HepG2 (cell line): ENCODE measurements at regions not wholly inside any gene's neighbourhood (a gene's known extent, or its start where the extent isn't known, plus 50 kb on each side); places are given as distances from the start of the nearest gene placed in this dataset.

Source experiments
- ATAC-seq: fragments of 200-7000 bp; cut with Tn5 transposase; 3 replicates; pipeline ENCODE4 v1.9.1; 2020; ENCODE audit warnings: mild to moderate bottlenecking, moderate library complexity
- BruUV-seq: library from RNA; stranded (reverse); fragments of 400-500 nt; replicated peaks from 2 replicates; lab custom pipeline; 2021; lab: Mats Ljungman, UMichigan
- CTCF ChIA-PET: fragments of 300-600 bp; formaldehyde crosslinking; extraction: SDS; loops from one replicate; lab custom pipeline; 2021; ENCODE audit warnings: low total read pairs, inconsistent platforms, low intra/inter-chr PET ratio; lab: Yijun Ruan, JAX
- POLR2A ChIA-PET: fragments of 350-600 bp; sonication (Branson Sonifier 250); formaldehyde crosslinking; loops from one replicate; lab custom pipeline; 2020; ENCODE audit warnings: antibody characterized with exemption, inconsistent platforms; lab: Yijun Ruan, JAX
- DNase-seq: peaks from one replicate; pipeline ENCODE4 v3.0.0-alpha.2; 2015; ENCODE audit warnings: low spot score
- FAIRE-seq: peaks from 3 replicates; lab custom pipeline; 2011; peaks lifted over from hg19 to GRCh38; lab: Jason Lieb, UNC
- H2AFZ ChIP-seq: one replicate; pipeline ENCODE4 v1.6.1; 2011; ENCODE audit warnings: low read length, inconsistent platforms
- H3K27ac ChIP-seq: fragments of 300-600 bp; 3 replicates; pipeline ENCODE4 v1.8.0; 2011; ENCODE audit warnings: mixed run types, mild to moderate bottlenecking, mixed read lengths, low read length, inconsistent platforms; ENCODE audit not compliant: insufficient read depth; ENCODE audit errors: extremely low read length
- H3K27me3 ChIP-seq, 2 experiments: fragments of 200-600 bp in 1 of 2; 2 replicates in 1 of 2; 3 replicates in 1 of 2; pipeline versions ENCODE4 v1.6.0 to v1.8.0; 2011; ENCODE audit warnings: low read length in 2 of 2, mild to moderate bottlenecking in 2 of 2, moderate library complexity in 2 of 2, inconsistent platforms in 1 of 2; ENCODE audit not compliant: insufficient read depth in 2 of 2, control insufficient read depth in 1 of 2
- H3K36me3 ChIP-seq, 2 experiments: fragments of 200-600 bp in 1 of 2; replicated peaks in 1 of 2; 2 replicates in 1 of 2; 3 replicates in 1 of 2; pipeline versions ENCODE4 v1.5.1 to v1.8.0; 2011; ENCODE audit warnings: low read length in 2 of 2, inconsistent platforms in 1 of 2; ENCODE audit not compliant: insufficient read depth in 2 of 2, control insufficient read depth in 1 of 2
- H3K4me1 ChIP-seq: 2 replicates; pipeline ENCODE4 v1.5.1; 2012; ENCODE audit warnings: low read length, inconsistent platforms; ENCODE audit not compliant: insufficient read depth
- H3K4me2 ChIP-seq: 2 replicates; pipeline ENCODE4 v1.6.0; 2011; ENCODE audit warnings: low read depth, low read length, inconsistent platforms
- H3K4me3 ChIP-seq, 3 experiments: fragments of 200-600 bp in 1 of 3; sonication (generic), shearing (Covaris generic) in 1 of 3; replicated peaks in 1 of 3; 2 replicates each; pipeline ENCODE4 v1.5.1; 2011 to 2016; ENCODE audit warnings: low read length in 3 of 3, inconsistent platforms in 2 of 3, low read depth in 2 of 3, mild to moderate bottlenecking in 2 of 3, control low read depth in 1 of 3, mixed read lengths in 1 of 3; ENCODE audit not compliant: insufficient read depth in 1 of 3
- H3K79me2 ChIP-seq: one replicate; pipeline ENCODE4 v1.6.1; 2011; ENCODE audit warnings: low read length, inconsistent platforms; ENCODE audit not compliant: insufficient read depth
- H3K9ac ChIP-seq: 2 replicates; pipeline ENCODE4 v1.6.0; 2011; ENCODE audit warnings: mild to moderate bottlenecking, low read depth, low read length, inconsistent platforms; ENCODE audit not compliant: insufficient read depth
- H3K9me3 ChIP-seq: 2 replicates; pipeline ENCODE4 v1.5.1; 2012; ENCODE audit warnings: mild to moderate bottlenecking, low read length
- H4K20me1 ChIP-seq: 2 replicates; pipeline ENCODE4 v1.6.0; 2011; ENCODE audit warnings: inconsistent platforms, mild to moderate bottlenecking, low read length, moderate library complexity; ENCODE audit not compliant: insufficient read depth
- CREM ChIP-seq, 2 experiments: sonication (generic) in 1 of 2; formaldehyde crosslinking in 1 of 2; IDR thresholded peaks; 2 replicates each; pipeline versions ENCODE4 v1.4.0 to v1.6.1; 2016 to 2020; ENCODE audit warnings: antibody characterized with exemption in 1 of 2, mild to moderate bottlenecking in 1 of 2, missing genetic modification reagents in 1 of 2
- PHF20 ChIP-seq: sonication (generic); formaldehyde crosslinking; IDR thresholded peaks from 2 replicates; pipeline ENCODE4 v1.5.0; 2020; ENCODE audit warnings: mild to moderate bottlenecking, missing genetic modification reagents
- REXO4 ChIP-seq: sonication (generic); formaldehyde crosslinking; IDR thresholded peaks from 2 replicates; pipeline ENCODE4 v1.8.0; 2022; ENCODE audit warnings: missing genetic modification reagents, mild to moderate bottlenecking, borderline replicate concordance
- RFX3 ChIP-seq: IDR thresholded peaks from 2 replicates; pipeline ENCODE4 v1.6.1; 2016; ENCODE audit warnings: missing biosample characterization, missing genetic modification reagents
- TBP ChIP-seq: sonication (generic); formaldehyde crosslinking; IDR thresholded peaks from 2 replicates; pipeline ENCODE4 v1.5.0; 2020; ENCODE audit warnings: missing genetic modification reagents
- ZNF652 ChIP-seq: IDR thresholded peaks from 2 replicates; pipeline ENCODE4 v1.6.1; 2016; ENCODE audit warnings: low read depth, borderline replicate concordance
- ZNF782 ChIP-seq: sonication (generic); formaldehyde crosslinking; IDR thresholded peaks from 2 replicates; pipeline ENCODE4 v1.4.0; 2020; ENCODE audit warnings: missing genetic modification reagents, mild to moderate bottlenecking, borderline replicate concordance
- ZSCAN21 ChIP-seq: sonication (generic); formaldehyde crosslinking; IDR thresholded peaks from 2 replicates; pipeline ENCODE4 v1.8.0; 2022; ENCODE audit warnings: mild to moderate bottlenecking, missing genetic modification reagents, moderate library complexity, borderline replicate concordance
- WGBS: methylation state at CpG from one replicate; pipeline ENCODE4 v1.1.6; 2017; ENCODE audit warnings: low lambda C conversion rate; 5-methylcytosine and 5-hydroxymethylcytosine counted together
- in situ Hi-C: cut with HindIII; loops from 2 replicates; pipeline ENCODE4 v1.10.0; 2017; ENCODE audit warnings: low pct_unique_long_range_greater_than_20kb; ENCODE audit not compliant: extremely low pct_ligation_motif_present
- intact Hi-C: fragments of 100-400 bp; cut with micrococcal nuclease; formaldehyde crosslinking; loops from one replicate; pipeline ENCODE4 v1.10.0; 2022; ENCODE audit not compliant: unreplicated experiment
- TF ChIP-seq, protein P1 (sequence below): sonication (generic); formaldehyde crosslinking; IDR thresholded peaks from 2 replicates; pipeline ENCODE4 v1.4.0; 2020; ENCODE audit warnings: missing genetic modification reagents, mild to moderate bottlenecking, borderline replicate concordance
- TF ChIP-seq, protein P2 (sequence below): sonication (generic); formaldehyde crosslinking; conservative IDR thresholded peaks from 2 replicates; pipeline ENCODE4 v1.4.0; 2020; ENCODE audit warnings: missing genetic modification reagents
- TF ChIP-seq, protein P3 (sequence below): sonication (generic); formaldehyde crosslinking; IDR thresholded peaks from 2 replicates; pipeline ENCODE4 v1.8.0; 2022; ENCODE audit warnings: mild to moderate bottlenecking, missing genetic modification reagents, borderline replicate concordance

DNA sequence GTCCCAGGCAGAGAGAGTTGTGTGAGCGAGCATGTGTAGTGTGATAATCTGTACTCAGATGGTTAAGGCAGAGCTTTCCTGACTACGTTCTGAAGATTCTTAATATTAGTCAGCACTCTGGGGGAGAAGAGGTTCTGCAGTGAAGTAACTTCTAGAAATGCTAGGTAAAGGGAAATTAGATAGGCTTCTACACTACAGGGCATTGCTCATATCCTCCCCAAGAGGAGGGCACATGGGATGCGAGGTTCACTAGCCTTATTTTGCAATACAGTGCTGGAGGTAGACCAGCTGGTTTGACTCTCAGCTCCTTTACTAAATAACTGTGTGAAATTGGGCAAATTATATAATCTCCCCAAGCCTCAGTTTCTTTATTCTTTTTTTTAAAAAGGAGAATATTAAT is 300.3 kb upstream of the PDZRN3 start:
- BruUV-seq: no TSS peak
- TF ChIP-seq PHF20 (CRISPR knock-in tag): no peak
- TF ChIP-seq CREM (IDR thresholded peaks at IDR 0.05): no peak
- no peak for TF ChIP-seq CREM (CRISPR knock-in tag; IDR thresholded peaks at IDR 0.05)
- TF ChIP-seq TBP (CRISPR knock-in tag): no peak
- FAIRE-seq: no peak
- no peak overlapping the region for H3K9ac ChIP-seq
- no peak for ATAC-seq
- H3K4me3 ChIP-seq: no peak overlapping the region
- in situ Hi-C loops (no loop called here), intact Hi-C loops (no loop called here)
- no peaks in the 10 kb centered on the region for H3K27me3 ChIP-seq
- ChIA-PET POLR2A (no interaction called here), CTCF (no interaction called here)
- H3K27ac ChIP-seq: no peak overlapping the region
- no peaks in the 10 kb centered on the region for H4K20me1 ChIP-seq
- H3K4me2 ChIP-seq: no peak overlapping the region
- H3K4me1 ChIP-seq: no peaks in the 10 kb centered on the region
- H2AFZ ChIP-seq: no peak overlapping the region
- H3K9me3 ChIP-seq: no peaks in the 10 kb centered on the region
- H3K79me2 ChIP-seq: no peaks in the 10 kb centered on the region
- no peaks in the 10 kb centered on the region for H3K36me3 ChIP-seq
- DNase-seq: no peak
- WGBS: 2% methylated on average over 3 of the region's 3 CpGs

DNA sequence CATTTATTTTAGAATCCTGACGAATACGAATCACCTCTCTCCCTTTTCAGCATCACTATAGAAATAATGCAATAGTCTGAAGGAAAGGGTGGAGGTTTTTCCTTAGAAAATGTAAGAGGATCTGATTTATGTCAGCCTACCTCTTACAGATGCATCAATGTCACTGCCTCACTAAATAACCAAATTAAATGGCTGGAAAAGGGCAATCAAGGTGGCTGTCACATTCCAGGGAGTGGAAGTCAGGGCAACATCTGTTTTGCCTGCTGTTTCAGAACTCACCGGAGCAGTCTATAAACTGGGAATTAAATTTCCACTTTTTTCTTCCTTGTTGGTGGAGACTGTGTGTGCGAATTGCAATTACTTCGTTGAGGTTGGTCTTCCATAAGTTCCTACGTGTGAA is 299.3 kb upstream of the PDZRN3 start:
- Histone ChIP-seq H3K4me2 (no peak overlapping the region), H3K27me3 (no peaks in the 10 kb centered on the region), H3K79me2 (no peaks in the 10 kb centered on the region), H3K9ac (no peak overlapping the region), H2AFZ (no peak overlapping the region), H4K20me1 (no peaks in the 10 kb centered on the region), H3K9me3 (no peaks in the 10 kb centered on the region), H3K36me3 (no peaks in the 10 kb centered on the region), H3K4me1 (no peaks in the 10 kb centered on the region), H3K27ac (no peak overlapping the region), H3K4me3 (no peak overlapping the region)
- POLR2A ChIA-PET: no interaction called here
- no TSS peak for BruUV-seq
- CTCF ChIA-PET: no interaction called here
- FAIRE-seq (no peak), DNase-seq (no peak), ATAC-seq (no peak)
- intact Hi-C loops (no loop called here), in situ Hi-C loops (no loop called here)
- WGBS: 7% methylated on average over 6 of the region's 6 CpGs
- TF ChIP-seq ZNF652 (no peak), REXO4 (CRISPR knock-in tag) (no peak), RFX3 (CRISPR knock-in tag) (no peak), ZNF782 (CRISPR knock-in tag) (no peak), ZSCAN21 (no peak)
- TF ChIP-seq, protein P1, sequence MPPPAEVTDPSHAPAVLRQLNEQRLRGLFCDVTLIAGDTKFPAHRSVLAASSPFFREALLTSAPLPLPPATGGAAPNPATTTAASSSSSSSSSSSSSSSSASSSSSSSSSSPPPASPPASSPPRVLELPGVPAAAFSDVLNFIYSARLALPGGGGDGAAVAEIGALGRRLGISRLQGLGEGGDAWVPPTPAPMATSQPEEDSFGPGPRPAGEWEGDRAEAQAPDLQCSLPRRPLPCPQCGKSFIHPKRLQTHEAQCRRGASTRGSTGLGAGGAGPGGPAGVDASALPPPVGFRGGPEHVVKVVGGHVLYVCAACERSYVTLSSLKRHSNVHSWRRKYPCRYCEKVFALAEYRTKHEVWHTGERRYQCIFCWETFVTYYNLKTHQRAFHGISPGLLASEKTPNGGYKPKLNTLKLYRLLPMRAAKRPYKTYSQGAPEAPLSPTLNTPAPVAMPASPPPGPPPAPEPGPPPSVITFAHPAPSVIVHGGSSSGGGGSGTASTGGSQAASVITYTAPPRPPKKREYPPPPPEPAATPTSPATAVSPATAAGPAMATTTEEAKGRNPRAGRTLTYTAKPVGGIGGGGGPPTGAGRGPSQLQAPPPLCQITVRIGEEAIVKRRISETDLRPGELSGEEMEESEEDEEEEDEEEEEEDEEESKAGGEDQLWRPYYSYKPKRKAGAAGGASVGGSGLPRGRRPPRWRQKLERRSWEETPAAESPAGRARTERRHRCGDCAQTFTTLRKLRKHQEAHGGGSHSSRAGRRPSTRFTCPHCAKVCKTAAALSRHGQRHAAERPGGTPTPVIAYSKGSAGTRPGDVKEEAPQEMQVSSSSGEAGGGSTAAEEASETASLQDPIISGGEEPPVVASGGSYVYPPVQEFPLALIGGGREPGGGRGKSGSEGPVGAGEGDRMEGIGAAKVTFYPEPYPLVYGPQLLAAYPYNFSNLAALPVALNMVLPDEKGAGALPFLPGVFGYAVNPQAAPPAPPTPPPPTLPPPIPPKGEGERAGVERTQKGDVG: no peak
- TF ChIP-seq, protein P2, sequence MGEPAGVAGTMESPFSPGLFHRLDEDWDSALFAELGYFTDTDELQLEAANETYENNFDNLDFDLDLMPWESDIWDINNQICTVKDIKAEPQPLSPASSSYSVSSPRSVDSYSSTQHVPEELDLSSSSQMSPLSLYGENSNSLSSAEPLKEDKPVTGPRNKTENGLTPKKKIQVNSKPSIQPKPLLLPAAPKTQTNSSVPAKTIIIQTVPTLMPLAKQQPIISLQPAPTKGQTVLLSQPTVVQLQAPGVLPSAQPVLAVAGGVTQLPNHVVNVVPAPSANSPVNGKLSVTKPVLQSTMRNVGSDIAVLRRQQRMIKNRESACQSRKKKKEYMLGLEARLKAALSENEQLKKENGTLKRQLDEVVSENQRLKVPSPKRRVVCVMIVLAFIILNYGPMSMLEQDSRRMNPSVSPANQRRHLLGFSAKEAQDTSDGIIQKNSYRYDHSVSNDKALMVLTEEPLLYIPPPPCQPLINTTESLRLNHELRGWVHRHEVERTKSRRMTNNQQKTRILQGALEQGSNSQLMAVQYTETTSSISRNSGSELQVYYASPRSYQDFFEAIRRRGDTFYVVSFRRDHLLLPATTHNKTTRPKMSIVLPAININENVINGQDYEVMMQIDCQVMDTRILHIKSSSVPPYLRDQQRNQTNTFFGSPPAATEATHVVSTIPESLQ (CRISPR knock-in tag): no peak
- TF ChIP-seq, protein P3, sequence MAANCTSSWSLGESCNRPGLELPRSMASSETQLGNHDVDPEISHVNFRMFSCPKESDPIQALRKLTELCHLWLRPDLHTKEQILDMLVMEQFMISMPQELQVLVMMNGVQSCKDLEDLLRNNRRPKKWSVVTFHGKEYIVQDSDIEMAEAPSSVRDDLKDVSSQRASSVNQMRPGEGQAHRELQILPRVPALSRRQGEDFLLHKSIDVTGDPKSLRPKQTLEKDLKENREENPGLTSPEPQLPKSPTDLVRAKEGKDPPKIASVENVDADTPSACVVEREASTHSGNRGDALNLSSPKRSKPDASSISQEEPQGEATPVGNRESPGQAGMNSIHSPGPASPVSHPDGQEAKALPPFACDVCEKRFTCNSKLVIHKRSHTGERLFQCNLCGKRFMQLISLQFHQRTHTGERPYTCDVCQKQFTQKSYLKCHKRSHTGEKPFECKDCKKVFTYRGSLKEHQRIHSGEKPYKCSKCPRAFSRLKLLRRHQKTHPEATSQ (CRISPR knock-in tag): no peak
